Uterus (tissue), 2 donors: ENCODE measurements at regions not wholly inside any gene's neighbourhood (a gene's known extent, or its start where the extent isn't known, plus 50 kb on each side); places are given as distances from the start of the nearest gene placed in this dataset.

ENCODE experiments used
- CTCF ChIP-seq, 4 experiments: fragments of 200-600 bp in 2 of 4; fragments of 450-650 bp in 2 of 4; sonication (generic) in 2 of 4; IDR thresholded peaks; one replicate each; pipeline ENCODE4 v1.5.1; 2016 to 2019; ENCODE audit warnings: antibody characterized with exemption in 4 of 4, mild to moderate bottlenecking in 2 of 4, moderate library complexity in 1 of 4
- POLR2A ChIP-seq, 2 donors: fragments of 450-650 bp; IDR thresholded peaks; one replicate each; pipeline ENCODE4 v1.6.1; 2016; ENCODE audit warnings: antibody characterized with exemption in 2 of 2, mild to moderate bottlenecking in 1 of 2, moderate library complexity in 1 of 2

- TF ChIP-seq CTCF (IDR thresholded peaks at IDR 0.05) (no peak), POLR2A (IDR thresholded peaks at IDR 0.05) (no peak)
Observed at GRCh38 chr14:43449291-43449690, 1057.8 kb downstream of the FSCB start.
